Naive thymus-derived CD8-positive, alpha-beta T cell (primary cell): ENCODE measurements at regions not wholly inside any gene's neighbourhood (a gene's known extent, or its start where the extent isn't known, plus 50 kb on each side); places are given as distances from the start of the nearest gene placed in this dataset.
A peak's percentile ranks its signal among the peaks of the same experiment; 100 is the strongest.

Experiments
- ATAC-seq, 2 donors: fragments of 150-1000 bp; cut with Tn5 transposase in 1 of 2; sonication (Bioruptor Pico), chemical (Tn5 transposase) in 1 of 2; 1 replicate in 1 of 2; 2 replicates in 1 of 2; pipeline ENCODE4 v1.10.0; 2021; ENCODE audit warnings: mild to moderate bottlenecking in 2 of 2, moderate library complexity in 2 of 2
- POLR2A ChIA-PET: fragments of 350-600 bp; sonication (Branson Sonifier 250); formaldehyde crosslinking; loops from one replicate; lab custom pipeline; 2021; ENCODE audit warnings: antibody characterized with exemption; lab: Charles Lee
- DNase-seq, 10 donors: peaks; one replicate each; pipeline versions ENCODE4 v3.0.0 to v3.0.0-alpha.2; 2020 to 2022
- H3K27ac Mint-ChIP-seq, 10 donors: one replicate each; pipeline ENCODE4 v1.8.0; 2020 to 2022; ENCODE audit warnings: mild to moderate bottlenecking in 10 of 10, mixed read lengths in 10 of 10, moderate library complexity in 4 of 10, inconsistent platforms in 1 of 10
- H3K27me3 Mint-ChIP-seq, 5 donors: one replicate each; pipeline ENCODE4 v1.8.0; 2021 to 2022; ENCODE audit warnings: mixed read lengths in 5 of 5
- H3K36me3 Mint-ChIP-seq, 3 donors: one replicate each; pipeline ENCODE4 v1.8.0; 2020 to 2022; ENCODE audit warnings: mixed read lengths in 3 of 3, mild to moderate bottlenecking in 2 of 3, inconsistent platforms in 1 of 3
- H3K4me1 Mint-ChIP-seq, 4 donors: one replicate each; pipeline ENCODE4 v1.8.0; 2021 to 2022; ENCODE audit warnings: mixed read lengths in 4 of 4
- H3K4me3 Mint-ChIP-seq, 10 donors: one replicate each; pipeline ENCODE4 v1.8.0; 2020 to 2022; ENCODE audit warnings: mild to moderate bottlenecking in 10 of 10, mixed read lengths in 10 of 10, moderate library complexity in 6 of 10, inconsistent platforms in 1 of 10
- H3K9me3 Mint-ChIP-seq, 9 donors: one replicate each; pipeline ENCODE4 v1.8.0; 2020 to 2022; ENCODE audit warnings: mixed read lengths in 9 of 9, mild to moderate bottlenecking in 3 of 9, inconsistent platforms in 1 of 9, moderate library complexity in 1 of 9

GRCh38 chr4:184953971-184954370 lies 64.3 kb upstream of the HELT start:
- Mint-ChIP-seq H3K4me3 (no peak overlapping the region), H3K36me3 (no peaks in the 10 kb centered on the region), H3K4me1 (peaks cover 0 to 6% (median under 1%) of the 10 kb centered on the region in 4 donors), H3K27ac (peak overlapping the region in 1 of 10 donors; percentile 37), H3K27me3 (peaks cover 4 to 42% (median 18%) of the 10 kb centered on the region in 5 donors), H3K9me3 (no peaks in the 10 kb centered on the region)
- no peak for DNase-seq
- ATAC-seq = no peak
- POLR2A ChIA-PET = no interaction called here

- Mint-ChIP-seq H3K4me3 (no peak overlapping the region), H3K9me3 (no peaks in the 10 kb centered on the region), H3K4me1 (peaks cover 0 to 6% (median 2%) of the 10 kb centered on the region in 4 donors), H3K36me3 (no peaks in the 10 kb centered on the region), H3K27ac (no peak overlapping the region), H3K27me3 (peaks cover 4 to 38% (median 17%) of the 10 kb centered on the region in 5 donors)
- POLR2A ChIA-PET = no interaction called here
- DNase-seq (no peak), ATAC-seq (no peak)
Measured at GRCh38 chr4:184954482-184954881, 63.8 kb upstream of the HELT start.

- H3K27me3 Mint-ChIP-seq = peaks cover 0 to 32% (median 12%) of the 10 kb centered on the region in 5 donors
- peaks cover 0 to 6% (median 2%) of the 10 kb centered on the region in 4 donors for H3K4me1 Mint-ChIP-seq
- no peaks in the 10 kb centered on the region for H3K36me3 Mint-ChIP-seq
- DNase-seq = no peak
- no peak for ATAC-seq
- H3K27ac Mint-ChIP-seq = no peak overlapping the region
- H3K9me3 Mint-ChIP-seq = no peaks in the 10 kb centered on the region
- POLR2A ChIA-PET = no interaction called here
- no peak overlapping the region for H3K4me3 Mint-ChIP-seq
Measured at GRCh38 chr4:184955116-184955515, 63.2 kb upstream of the HELT start.

GRCh38 chr4:184955636-184956035 lies 62.7 kb upstream of the HELT start:
- POLR2A ChIA-PET = no interaction called here
- Mint-ChIP-seq H3K4me3 (no peak overlapping the region), H3K4me1 (peaks cover 0 to 6% (median 2%) of the 10 kb centered on the region in 4 donors), H3K27ac (no peak overlapping the region), H3K27me3 (peaks cover 0 to 26% (median 12%) of the 10 kb centered on the region in 5 donors), H3K36me3 (no peaks in the 10 kb centered on the region), H3K9me3 (no peaks in the 10 kb centered on the region)
- ATAC-seq = no peak
- no peak for DNase-seq

- Mint-ChIP-seq H3K27me3 (peaks cover 0 to 14% (median 4%) of the 10 kb centered on the region in 5 donors), H3K4me1 (peaks cover 0 to 6% (median 2%) of the 10 kb centered on the region in 4 donors), H3K27ac (no peak overlapping the region), H3K9me3 (no peaks in the 10 kb centered on the region), H3K36me3 (no peaks in the 10 kb centered on the region), H3K4me3 (no peak overlapping the region)
- ATAC-seq (no peak), DNase-seq (no peak)
- POLR2A ChIA-PET = no interaction called here
Measured at GRCh38 chr4:184957446-184958115, 60.7 kb upstream of the HELT start.

GRCh38 chr4:184958127-184958922 lies 60.0 kb upstream of the HELT start:
- no peak for DNase-seq
- Mint-ChIP-seq H3K4me1 (peaks cover 0 to 6% (median 2%) of the 10 kb centered on the region in 4 donors), H3K36me3 (no peaks in the 10 kb centered on the region), H3K9me3 (no peaks in the 10 kb centered on the region), H3K4me3 (no peak overlapping the region), H3K27ac (no peak overlapping the region), H3K27me3 (peaks cover 0 to 10% (median 4%) of the 10 kb centered on the region in 5 donors)
- ATAC-seq = no peak
- POLR2A ChIA-PET = no interaction called here

- Mint-ChIP-seq H3K36me3 (no peaks in the 10 kb centered on the region), H3K4me3 (no peak overlapping the region), H3K27ac (no peak overlapping the region), H3K9me3 (no peaks in the 10 kb centered on the region), H3K27me3 (peaks cover 0 to 5% (median 0%) of the 10 kb centered on the region in 5 donors), H3K4me1 (peaks cover 0 to 6% (median 2%) of the 10 kb centered on the region in 4 donors)
- POLR2A ChIA-PET = no interaction called here
- ATAC-seq (no peak), DNase-seq (no peak)
Measured at GRCh38 chr4:184958923-184959210, 59.4 kb upstream of the HELT start.

- H3K9me3 Mint-ChIP-seq = no peaks in the 10 kb centered on the region
- H3K36me3 Mint-ChIP-seq = no peaks in the 10 kb centered on the region
- no peak for ATAC-seq
- H3K4me3 Mint-ChIP-seq = no peak overlapping the region
- H3K4me1 Mint-ChIP-seq = peaks cover 0 to 6% (median 2%) of the 10 kb centered on the region in 4 donors
- POLR2A ChIA-PET = no interaction called here
- H3K27ac Mint-ChIP-seq = no peak overlapping the region
- H3K27me3 Mint-ChIP-seq = peaks cover 0 to 3% (median 0%) of the 10 kb centered on the region in 5 donors
- DNase-seq = no peak
Measured at GRCh38 chr4:184959309-184959708, 59.0 kb upstream of the HELT start.

- Mint-ChIP-seq H3K36me3 (no peaks in the 10 kb centered on the region), H3K27ac (no peak overlapping the region), H3K9me3 (peaks cover 0 to 3% (median 0%) of the 10 kb centered on the region in 9 donors), H3K4me3 (no peak overlapping the region), H3K27me3 (no peaks in the 10 kb centered on the region), H3K4me1 (peaks cover 2 to 7% (median 3%) of the 10 kb centered on the region in 4 donors)
- POLR2A ChIA-PET = no interaction called here
- no peak for DNase-seq
- ATAC-seq = no peak
Measured at GRCh38 chr4:184959786-184960185, 58.5 kb upstream of the HELT start.

- Mint-ChIP-seq H3K9me3 (peaks cover 0 to 9% (median 3%) of the 10 kb centered on the region in 9 donors), H3K4me3 (no peak overlapping the region), H3K27me3 (peaks cover 0 to 2% (median 0%) of the 10 kb centered on the region in 5 donors), H3K36me3 (peaks cover 0 to 3% (median 3%) of the 10 kb centered on the region in 3 donors), H3K27ac (no peak overlapping the region), H3K4me1 (peaks cover 5 to 12% (median 6%) of the 10 kb centered on the region in 4 donors)
- POLR2A ChIA-PET = no interaction called here
- ATAC-seq (no peak), DNase-seq (no peak)
Measured at GRCh38 chr4:184960505-184960971, 57.8 kb upstream of the HELT start.

GRCh38 chr4:184961660-184962059 lies 56.6 kb upstream of the HELT start:
- Mint-ChIP-seq H3K36me3 (peaks cover 0 to 3% (median 3%) of the 10 kb centered on the region in 3 donors), H3K4me1 (peaks cover 5 to 12% (median 6%) of the 10 kb centered on the region in 4 donors), H3K27me3 (peaks cover 0 to 2% (median 0%) of the 10 kb centered on the region in 5 donors), H3K9me3 (peaks cover 0 to 9% (median 3%) of the 10 kb centered on the region in 9 donors), H3K27ac (no peak overlapping the region), H3K4me3 (no peak overlapping the region)
- POLR2A ChIA-PET = no interaction called here
- DNase-seq (no peak), ATAC-seq (no peak)

- H3K27ac Mint-ChIP-seq = no peak overlapping the region
- peaks cover 0 to 2% (median 0%) of the 10 kb centered on the region in 5 donors for H3K27me3 Mint-ChIP-seq
Measured at GRCh38 chr4:184962125-184962638, 56.1 kb upstream of the HELT start.

More at GRCh38 chr4:184962125-184962638, 56.1 kb upstream of the HELT start:
- Mint-ChIP-seq H3K4me1 (peaks cover 5 to 12% (median 6%) of the 10 kb centered on the region in 4 donors), H3K4me3 (no peak overlapping the region), H3K9me3 (peaks cover 0 to 9% (median 3%) of the 10 kb centered on the region in 9 donors), H3K36me3 (peaks cover 0 to 3% (median 3%) of the 10 kb centered on the region in 3 donors)
- ATAC-seq (no peak), DNase-seq (no peak)
- POLR2A ChIA-PET = no interaction called here
